HCT116 (cell line): ENCODE measurements at regions not wholly inside any gene's neighbourhood (a gene's known extent, or its start where the extent isn't known, plus 50 kb on each side); places are given as distances from the start of the nearest gene placed in this dataset.

Source experiments
- ATAC-seq: fragments of 200-7000 bp; cut with Tn5 transposase; 2 replicates; pipeline ENCODE4 v1.9.1; 2020; ENCODE audit warnings: mild to moderate bottlenecking, moderate library complexity
- BruUV-seq: library from RNA; stranded (reverse); fragments of 400-500 nt; replicated peaks from 2 replicates; lab custom pipeline; 2021; lab: Mats Ljungman, UMichigan
- CTCF ChIA-PET: fragments of 300-600 bp; sonication (Branson Sonifier 250); formaldehyde crosslinking; loops from one replicate; lab custom pipeline; 2021; ENCODE audit warnings: antibody characterized with exemption; lab: Charles Lee
- POLR2A ChIA-PET: fragments of 300-600, 350-600 bp; sonication (Branson Sonifier 250); formaldehyde crosslinking; loops from one replicate; lab custom pipeline; 2021; ENCODE audit warnings: antibody characterized with exemption; lab: Charles Lee
- RAD21 ChIA-PET, 2 experiments: fragments of 300-600 bp; sonication (Branson Sonifier 250); formaldehyde crosslinking; loops; one replicate each; lab custom pipeline; 2023; ENCODE audit warnings: low total read pairs in 2 of 2; ENCODE audit not compliant: uncharacterized antibody in 2 of 2, unreplicated experiment in 2 of 2, low non-redundant PET in 1 of 2; lab: Charles Lee
- DNase-seq: peaks from one replicate; pipeline ENCODE4 v3.0.0-alpha.2; 2010; ENCODE audit warnings: low read depth, low spot score
- H2AFZ ChIP-seq: fragments of 200-600 bp; shearing (Covaris generic), sonication (generic); 2 replicates; pipeline ENCODE4 v1.6.1; 2017; ENCODE audit warnings: low read depth, mixed run types, mixed read lengths, antibody characterized with exemption, low read length; ENCODE audit not compliant: poor library complexity, severe bottlenecking
- H3K27ac ChIP-seq: 2 replicates; pipeline ENCODE4 v1.5.1; 2012; ENCODE audit warnings: low read depth, low read length
- H3K27me3 ChIP-seq: fragments of 200-600 bp; sonication (generic); 2 replicates; pipeline ENCODE4 v1.6.1; 2016; ENCODE audit warnings: mixed run types, low read length, mixed read lengths; ENCODE audit not compliant: insufficient read depth
- H3K36me3 ChIP-seq, 2 experiments: fragments of 200-500 bp in 1 of 2; fragments of 200-600 bp in 1 of 2; sonication (Bioruptor generic) in 1 of 2; sonication (generic) in 1 of 2; 2 replicates each; pipeline versions ENCODE4 v1.5.1 to v1.6.1; 2014 to 2016; ENCODE audit warnings: low read length in 2 of 2, inconsistent platforms in 1 of 2, mixed read lengths in 1 of 2, mixed run types in 1 of 2; ENCODE audit not compliant: insufficient read depth in 2 of 2, control insufficient read depth in 1 of 2
- H3K4me1 ChIP-seq, 2 experiments: fragments of 200-600 bp in 1 of 2; sonication (generic) in 1 of 2; 2 replicates each; pipeline versions ENCODE4 v1.5.1 to v1.6.1; 2012 to 2017; ENCODE audit warnings: low read length in 2 of 2, inconsistent platforms in 1 of 2, mild to moderate bottlenecking in 1 of 2, mixed read lengths in 1 of 2, mixed run types in 1 of 2, moderate library complexity in 1 of 2; ENCODE audit not compliant: insufficient read depth in 2 of 2, control insufficient read depth in 1 of 2
- H3K4me2 ChIP-seq: fragments of 200-600 bp; sonication (generic); 2 replicates; pipeline ENCODE4 v1.6.1; 2017; ENCODE audit warnings: mixed run types, low read length, mixed read lengths
- H3K4me3 ChIP-seq, 2 experiments: fragments of 200-600 bp in 1 of 2; sonication (generic) in 1 of 2; replicated peaks in 1 of 2; 2 replicates each; pipeline ENCODE4 v1.5.1; 2011 to 2016; ENCODE audit warnings: low read length in 2 of 2, control low read depth in 1 of 2, low read depth in 1 of 2, mild to moderate bottlenecking in 1 of 2, mixed read lengths in 1 of 2, mixed run types in 1 of 2
- H3K79me2 ChIP-seq: fragments of 200-600 bp; sonication (generic); 2 replicates; pipeline ENCODE4 v1.6.1; 2017; ENCODE audit warnings: mild to moderate bottlenecking, mixed run types, low read length, moderate library complexity, mixed read lengths; ENCODE audit not compliant: insufficient read depth
- H3K9ac ChIP-seq: fragments of 200-600 bp; sonication (generic); 2 replicates; pipeline ENCODE4 v1.6.1; 2016; ENCODE audit warnings: low read length, mixed read lengths
- H3K9me2 ChIP-seq: fragments of 200-600 bp; sonication (generic), shearing (Covaris generic); 2 replicates; pipeline ENCODE4 v1.6.1; 2017; ENCODE audit warnings: mixed run types, mild to moderate bottlenecking, moderate library complexity; ENCODE audit not compliant: insufficient read depth
- H3K9me3 ChIP-seq, 2 experiments: fragments of 200-500 bp in 1 of 2; fragments of 200-600 bp in 1 of 2; sonication (Bioruptor generic) in 1 of 2; sonication (generic) in 1 of 2; 2 replicates each; pipeline ENCODE4 v1.6.1; 2014 to 2017; ENCODE audit warnings: low read length in 2 of 2, mixed read lengths in 2 of 2, inconsistent platforms in 1 of 2, low read depth in 1 of 2, mild to moderate bottlenecking in 1 of 2, mixed run types in 1 of 2, moderate library complexity in 1 of 2; ENCODE audit not compliant: control insufficient read depth in 1 of 2, insufficient read depth in 1 of 2
- H4K20me1 ChIP-seq: fragments of 200-600 bp; sonication (generic), shearing (Covaris generic); 2 replicates; pipeline ENCODE4 v1.6.1; 2017; ENCODE audit warnings: mixed run types, mild to moderate bottlenecking, moderate library complexity; ENCODE audit not compliant: insufficient read depth
- CEBPB ChIP-seq: IDR thresholded peaks from 2 replicates; pipeline ENCODE4 v1.6.1; 2012; ENCODE audit warnings: low read depth
- CTCF ChIP-seq, 3 experiments: fragments of 200-600 bp in 1 of 3; sonication (generic) in 1 of 3; IDR thresholded peaks in 2 of 3; conservative IDR thresholded peaks in 1 of 3; 2 replicates each; pipeline ENCODE4 v1.5.1; 2012 to 2017; ENCODE audit warnings: low read depth in 2 of 3, low read length in 2 of 3, antibody characterized with exemption in 1 of 3, borderline replicate concordance in 1 of 3, control low read depth in 1 of 3, mild to moderate bottlenecking in 1 of 3, mixed read lengths in 1 of 3, mixed run types in 1 of 3, moderate library complexity in 1 of 3; ENCODE audit not compliant: insufficient read depth in 1 of 3
- EGR1 ChIP-seq: IDR thresholded peaks from 2 replicates; pipeline ENCODE4 v1.6.1; 2012; ENCODE audit warnings: low read depth
- EZH2 ChIP-seq: fragments of 200-600 bp; sonication (generic); IDR thresholded peaks from 2 replicates; pipeline ENCODE4 v1.6.1; 2017; ENCODE audit warnings: antibody characterized with exemption, mixed run types
- FOSL1 ChIP-seq: IDR thresholded peaks from 2 replicates; pipeline ENCODE4 v1.6.1; 2012; ENCODE audit warnings: low read depth
- JUND ChIP-seq: IDR thresholded peaks from 2 replicates; pipeline ENCODE4 v1.6.1; 2012
- POLR2A ChIP-seq: IDR thresholded peaks from 2 replicates; pipeline ENCODE4 v1.7.0; 2011; ENCODE audit warnings: borderline replicate concordance; ENCODE audit not compliant: insufficient read depth, insufficient read length; ENCODE audit errors: extremely low read depth
- POLR2AphosphoS5 ChIP-seq: IDR thresholded peaks from 2 replicates; pipeline ENCODE4 v1.6.1; 2011; ENCODE audit warnings: mild to moderate bottlenecking, low read depth, low read length, moderate library complexity
- RAD21 ChIP-seq: IDR thresholded peaks from 2 replicates; pipeline ENCODE4 v1.6.1; 2012; ENCODE audit warnings: low read depth, mild to moderate bottlenecking
- SIN3A ChIP-seq: IDR thresholded peaks from 2 replicates; pipeline ENCODE4 v1.6.1; 2012; ENCODE audit warnings: low read depth
- SP1 ChIP-seq: IDR thresholded peaks from 2 replicates; pipeline ENCODE4 v1.6.1; 2012; ENCODE audit warnings: low read depth
- SRF ChIP-seq: IDR thresholded peaks from 2 replicates; pipeline ENCODE4 v1.6.1; 2012; ENCODE audit warnings: low read depth
- TCF7L2 ChIP-seq: IDR thresholded peaks from 2 replicates; pipeline ENCODE4 v1.7.0; 2011; ENCODE audit warnings: borderline replicate concordance, inconsistent platforms; ENCODE audit not compliant: insufficient read depth, insufficient read length; ENCODE audit errors: extremely low read depth
- YY1 ChIP-seq: IDR thresholded peaks from 2 replicates; pipeline ENCODE4 v1.6.1; 2011; ENCODE audit warnings: low read length, low read depth, moderate library complexity, mild to moderate bottlenecking; ENCODE audit not compliant: insufficient replicate concordance; ENCODE audit errors: extremely low read depth
- ZFX ChIP-seq: fragments of 450-650 bp; IDR thresholded peaks from 2 replicates; pipeline ENCODE4 v1.6.1; 2017
- intact Hi-C: fragments of 100-400 bp; cut with micrococcal nuclease; formaldehyde crosslinking; loops from 2 replicates; pipeline ENCODE4 v1.10.0; 2022
- TF ChIP-seq, protein P1 (sequence below): IDR thresholded peaks from 2 replicates; pipeline ENCODE4 v1.6.1; 2011; ENCODE audit warnings: mild to moderate bottlenecking, low read length, moderate library complexity; ENCODE audit not compliant: insufficient replicate concordance; ENCODE audit errors: extremely low read depth
- TF ChIP-seq, protein P2 (sequence below): IDR thresholded peaks from 2 replicates; pipeline ENCODE4 v1.6.1; 2012; ENCODE audit warnings: low read depth

GRCh38 chr7:136452949-136453348, 415.5 kb upstream of the CHRM2 start:
- ATAC-seq (no peak), DNase-seq (no peak)
- H3K9me3 ChIP-seq = peaks cover 0 to 9% of the 10 kb centered on the region in 2 experiments; a peak in 1 of 4 replicates
- no peak overlapping the region for H3K27ac ChIP-seq
- ChIA-PET CTCF (no interaction called here), RAD21 (no interaction called here), POLR2A (no interaction called here)
- intact Hi-C loops = no loop called here
- TF ChIP-seq ZFX (no peak), SRF (no peak), SIN3A (no peak), RAD21 (no peak), YY1 (no peak), CTCF (IDR thresholded peaks at IDR 0.05 in 2 of 3, conservative IDR thresholded peaks at IDR 0.05 in 1 of 3; ENCODE audit: borderline replicate concordance in 1 of 3, insufficient read depth in 1 of 3, low read depth in 2 of 3, low read length in 2 of 3) (no peak), TCF7L2 (no peak), EGR1 (no peak), FOSL1 (no peak), EZH2 (no peak), SP1 (no peak), POLR2AphosphoS5 (no peak), JUND (no peak), POLR2A (no peak), CEBPB (no peak)
- TF ChIP-seq, protein P1, sequence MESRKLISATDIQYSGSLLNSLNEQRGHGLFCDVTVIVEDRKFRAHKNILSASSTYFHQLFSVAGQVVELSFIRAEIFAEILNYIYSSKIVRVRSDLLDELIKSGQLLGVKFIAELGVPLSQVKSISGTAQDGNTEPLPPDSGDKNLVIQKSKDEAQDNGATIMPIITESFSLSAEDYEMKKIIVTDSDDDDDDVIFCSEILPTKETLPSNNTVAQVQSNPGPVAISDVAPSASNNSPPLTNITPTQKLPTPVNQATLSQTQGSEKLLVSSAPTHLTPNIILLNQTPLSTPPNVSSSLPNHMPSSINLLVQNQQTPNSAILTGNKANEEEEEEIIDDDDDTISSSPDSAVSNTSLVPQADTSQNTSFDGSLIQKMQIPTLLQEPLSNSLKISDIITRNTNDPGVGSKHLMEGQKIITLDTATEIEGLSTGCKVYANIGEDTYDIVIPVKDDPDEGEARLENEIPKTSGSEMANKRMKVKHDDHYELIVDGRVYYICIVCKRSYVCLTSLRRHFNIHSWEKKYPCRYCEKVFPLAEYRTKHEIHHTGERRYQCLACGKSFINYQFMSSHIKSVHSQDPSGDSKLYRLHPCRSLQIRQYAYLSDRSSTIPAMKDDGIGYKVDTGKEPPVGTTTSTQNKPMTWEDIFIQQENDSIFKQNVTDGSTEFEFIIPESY = no peak
- TF ChIP-seq, protein P2, sequence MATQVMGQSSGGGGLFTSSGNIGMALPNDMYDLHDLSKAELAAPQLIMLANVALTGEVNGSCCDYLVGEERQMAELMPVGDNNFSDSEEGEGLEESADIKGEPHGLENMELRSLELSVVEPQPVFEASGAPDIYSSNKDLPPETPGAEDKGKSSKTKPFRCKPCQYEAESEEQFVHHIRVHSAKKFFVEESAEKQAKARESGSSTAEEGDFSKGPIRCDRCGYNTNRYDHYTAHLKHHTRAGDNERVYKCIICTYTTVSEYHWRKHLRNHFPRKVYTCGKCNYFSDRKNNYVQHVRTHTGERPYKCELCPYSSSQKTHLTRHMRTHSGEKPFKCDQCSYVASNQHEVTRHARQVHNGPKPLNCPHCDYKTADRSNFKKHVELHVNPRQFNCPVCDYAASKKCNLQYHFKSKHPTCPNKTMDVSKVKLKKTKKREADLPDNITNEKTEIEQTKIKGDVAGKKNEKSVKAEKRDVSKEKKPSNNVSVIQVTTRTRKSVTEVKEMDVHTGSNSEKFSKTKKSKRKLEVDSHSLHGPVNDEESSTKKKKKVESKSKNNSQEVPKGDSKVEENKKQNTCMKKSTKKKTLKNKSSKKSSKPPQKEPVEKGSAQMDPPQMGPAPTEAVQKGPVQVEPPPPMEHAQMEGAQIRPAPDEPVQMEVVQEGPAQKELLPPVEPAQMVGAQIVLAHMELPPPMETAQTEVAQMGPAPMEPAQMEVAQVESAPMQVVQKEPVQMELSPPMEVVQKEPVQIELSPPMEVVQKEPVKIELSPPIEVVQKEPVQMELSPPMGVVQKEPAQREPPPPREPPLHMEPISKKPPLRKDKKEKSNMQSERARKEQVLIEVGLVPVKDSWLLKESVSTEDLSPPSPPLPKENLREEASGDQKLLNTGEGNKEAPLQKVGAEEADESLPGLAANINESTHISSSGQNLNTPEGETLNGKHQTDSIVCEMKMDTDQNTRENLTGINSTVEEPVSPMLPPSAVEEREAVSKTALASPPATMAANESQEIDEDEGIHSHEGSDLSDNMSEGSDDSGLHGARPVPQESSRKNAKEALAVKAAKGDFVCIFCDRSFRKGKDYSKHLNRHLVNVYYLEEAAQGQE = no peak
- H3K4me1 ChIP-seq = no peaks in the 10 kb centered on the region
- no peaks in the 10 kb centered on the region for H3K36me3 ChIP-seq
- no peak overlapping the region for H2AFZ ChIP-seq
- BruUV-seq = no TSS peak
- no peaks in the 10 kb centered on the region for H3K79me2 ChIP-seq
- H3K27me3 ChIP-seq = no peaks in the 10 kb centered on the region
- no peak overlapping the region for H3K4me3 ChIP-seq
- no peak overlapping the region for H3K9ac ChIP-seq
- H4K20me1 ChIP-seq = no peaks in the 10 kb centered on the region
- H3K9me2 ChIP-seq = no peaks in the 10 kb centered on the region
- no peak overlapping the region for H3K4me2 ChIP-seq
